Retinal pigment epithelial cell (primary cell): ENCODE measurements at regions not wholly inside any gene's neighbourhood (a gene's known extent, or its start where the extent isn't known, plus 50 kb on each side); places are given as distances from the start of the nearest gene placed in this dataset.
"Not testable (repeated sequence)": the region's sequence is repeated elsewhere in the genome, so short reads cannot be mapped to it uniquely, and the experiment has no call there.

Experiments
- DNase-seq: peaks from one replicate; pipeline ENCODE4 v3.0.0-alpha.2; 2010; ENCODE audit warnings: low read depth
- H3K4me3 ChIP-seq: 2 replicates; pipeline ENCODE4 v1.5.1; 2011; ENCODE audit warnings: mild to moderate bottlenecking, low read length, control low read depth, moderate library complexity
- TF ChIP-seq, protein P1 (sequence below): conservative IDR thresholded peaks from 2 replicates; pipeline ENCODE4 v1.5.1; 2011; ENCODE audit warnings: low read depth, low read length, control low read depth, inconsistent platforms

DNA sequence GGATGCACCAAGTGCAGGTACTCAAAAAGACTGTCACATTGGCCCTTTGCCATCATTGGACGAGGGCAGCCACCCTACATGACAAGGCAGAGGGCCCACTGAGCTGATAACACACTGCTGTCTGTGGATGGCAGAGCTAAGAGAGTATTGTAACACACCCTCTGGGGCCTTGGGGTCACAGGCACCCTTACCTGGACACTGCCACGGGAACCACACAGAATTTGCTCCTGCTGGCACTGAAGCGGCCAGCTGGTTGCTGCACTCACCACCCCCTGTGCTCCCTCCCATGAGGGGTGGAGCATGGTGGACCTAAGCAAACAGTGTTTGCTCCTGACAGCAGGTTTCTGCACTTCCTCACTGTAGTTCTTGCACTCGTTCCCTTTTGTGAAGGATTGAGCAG is 208.2 kb upstream of the SGO1 start:
- DNase-seq = no peak
- TF ChIP-seq, protein P1, sequence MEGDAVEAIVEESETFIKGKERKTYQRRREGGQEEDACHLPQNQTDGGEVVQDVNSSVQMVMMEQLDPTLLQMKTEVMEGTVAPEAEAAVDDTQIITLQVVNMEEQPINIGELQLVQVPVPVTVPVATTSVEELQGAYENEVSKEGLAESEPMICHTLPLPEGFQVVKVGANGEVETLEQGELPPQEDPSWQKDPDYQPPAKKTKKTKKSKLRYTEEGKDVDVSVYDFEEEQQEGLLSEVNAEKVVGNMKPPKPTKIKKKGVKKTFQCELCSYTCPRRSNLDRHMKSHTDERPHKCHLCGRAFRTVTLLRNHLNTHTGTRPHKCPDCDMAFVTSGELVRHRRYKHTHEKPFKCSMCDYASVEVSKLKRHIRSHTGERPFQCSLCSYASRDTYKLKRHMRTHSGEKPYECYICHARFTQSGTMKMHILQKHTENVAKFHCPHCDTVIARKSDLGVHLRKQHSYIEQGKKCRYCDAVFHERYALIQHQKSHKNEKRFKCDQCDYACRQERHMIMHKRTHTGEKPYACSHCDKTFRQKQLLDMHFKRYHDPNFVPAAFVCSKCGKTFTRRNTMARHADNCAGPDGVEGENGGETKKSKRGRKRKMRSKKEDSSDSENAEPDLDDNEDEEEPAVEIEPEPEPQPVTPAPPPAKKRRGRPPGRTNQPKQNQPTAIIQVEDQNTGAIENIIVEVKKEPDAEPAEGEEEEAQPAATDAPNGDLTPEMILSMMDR = no peak
- no peak overlapping the region for H3K4me3 ChIP-seq

DNA sequence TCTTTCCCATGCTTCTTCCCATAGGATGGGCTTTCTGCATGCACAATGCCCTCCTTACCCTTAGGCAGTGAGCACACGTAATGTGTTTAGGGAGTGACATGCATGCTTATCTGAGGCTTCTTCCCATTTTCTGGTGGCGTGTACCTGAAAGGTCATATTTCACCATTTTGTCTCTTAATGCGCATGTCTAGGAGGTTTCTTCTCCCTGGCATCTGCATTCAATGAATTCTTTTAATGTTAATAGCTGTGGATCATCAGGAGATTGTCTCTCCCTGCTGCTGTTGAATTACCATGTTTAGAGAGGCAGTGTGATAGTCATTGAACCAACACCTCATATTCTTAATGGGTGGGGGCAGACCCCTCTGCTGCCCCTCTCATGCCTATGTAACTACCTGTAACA is 205.6 kb upstream of the SGO1 start:
- TF ChIP-seq, protein P1 = no peak

DNA sequence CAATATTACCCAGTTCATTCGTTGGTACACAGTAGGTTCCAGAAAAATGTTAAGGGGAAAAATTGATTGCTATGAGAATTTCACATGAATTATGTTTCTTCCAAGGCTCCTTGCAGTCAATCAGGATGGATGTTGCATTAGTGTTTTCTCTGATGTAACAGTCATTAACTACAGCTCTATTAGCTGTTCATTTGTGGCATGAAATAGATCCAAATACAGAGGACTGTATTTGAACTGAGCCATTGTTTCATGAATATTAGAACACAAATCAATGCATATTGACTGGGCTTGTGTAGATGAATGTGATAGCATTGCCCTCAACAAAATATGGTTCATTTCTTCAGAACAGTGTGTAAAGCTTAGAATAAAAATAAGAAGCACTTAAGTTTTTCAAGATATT is 203.0 kb upstream of the SGO1 start:
- TF ChIP-seq, protein P1 = no peak
- DNase-seq = no peak

More for the DNA sequence above, 205.6 kb upstream of the SGO1 start:
- no peak overlapping the region for H3K4me3 ChIP-seq
- no peak for DNase-seq

DNA sequence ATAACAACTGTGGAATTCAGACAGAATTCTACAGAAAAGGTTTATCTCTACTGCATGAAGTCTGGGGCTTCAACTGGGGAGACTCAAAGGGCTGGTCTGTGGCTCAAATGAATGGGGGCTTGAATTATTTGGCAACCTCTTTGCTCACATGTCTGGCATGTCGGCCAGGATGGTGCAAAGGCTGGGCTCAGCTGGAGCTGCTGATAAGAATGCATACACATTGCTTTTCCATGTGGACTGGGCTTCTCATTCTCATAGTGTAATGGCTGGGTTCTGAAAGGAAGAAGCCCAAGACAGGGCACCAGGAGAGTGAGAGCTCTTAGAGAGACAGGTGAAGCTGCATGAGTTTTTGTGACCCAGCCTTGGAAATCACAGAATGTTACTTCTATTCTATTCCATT is 194.3 kb upstream of the SGO1 start:
- TF ChIP-seq, protein P1 = no peak
- H3K4me3 ChIP-seq = no peak overlapping the region
- no peak for DNase-seq

More for the DNA sequence above, 203.0 kb upstream of the SGO1 start:
- no peak overlapping the region for H3K4me3 ChIP-seq

DNA sequence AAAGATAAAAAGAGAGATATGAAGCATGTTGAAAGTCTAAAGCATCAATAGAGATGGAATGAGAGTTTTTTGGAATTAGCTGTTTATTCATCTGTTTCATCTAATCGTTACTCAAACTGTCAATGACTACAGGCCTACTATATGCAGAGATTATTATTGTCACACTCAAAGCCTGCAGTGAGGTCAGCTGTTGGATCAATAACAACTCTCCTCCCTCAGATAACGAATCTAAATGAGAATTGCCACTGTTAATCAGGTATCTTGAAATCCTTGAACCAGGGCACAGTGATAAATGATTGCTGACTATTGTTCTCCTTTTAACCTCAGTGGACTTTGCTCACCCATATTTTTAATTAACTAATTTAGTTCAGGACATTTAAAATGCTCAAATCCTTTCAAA is 192.3 kb upstream of the SGO1 start:
- no peak overlapping the region for H3K4me3 ChIP-seq
- TF ChIP-seq, protein P1 = no peak
- no peak for DNase-seq

DNA sequence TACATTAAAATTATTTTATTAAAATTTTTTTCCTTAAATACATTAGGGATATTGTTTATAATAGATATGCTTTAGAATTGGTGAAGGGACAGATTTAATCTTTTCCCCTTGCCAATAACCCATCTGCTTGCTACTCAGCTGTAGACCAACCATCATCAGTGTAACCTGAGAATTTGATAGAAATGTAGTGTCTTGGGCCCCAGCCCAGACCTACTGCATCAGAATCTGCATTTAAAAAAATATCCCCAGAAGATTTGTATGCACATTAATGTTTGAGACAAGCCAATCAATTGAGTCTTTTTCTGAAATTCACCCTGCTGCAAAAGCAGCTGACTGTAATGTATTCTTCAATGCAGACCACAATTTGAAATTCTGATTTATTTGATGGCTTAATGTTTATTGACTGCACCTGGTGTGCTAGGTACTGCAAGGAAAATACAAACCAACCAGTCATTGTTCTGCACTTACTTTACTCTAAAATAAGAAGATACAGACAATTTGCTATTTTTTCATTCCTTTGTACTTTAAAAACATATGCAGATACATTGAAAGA is 190.7 kb upstream of the SGO1 start:
- no peak for DNase-seq
- TF ChIP-seq, protein P1 = no peak
- H3K4me3 ChIP-seq = no peak overlapping the region

DNA sequence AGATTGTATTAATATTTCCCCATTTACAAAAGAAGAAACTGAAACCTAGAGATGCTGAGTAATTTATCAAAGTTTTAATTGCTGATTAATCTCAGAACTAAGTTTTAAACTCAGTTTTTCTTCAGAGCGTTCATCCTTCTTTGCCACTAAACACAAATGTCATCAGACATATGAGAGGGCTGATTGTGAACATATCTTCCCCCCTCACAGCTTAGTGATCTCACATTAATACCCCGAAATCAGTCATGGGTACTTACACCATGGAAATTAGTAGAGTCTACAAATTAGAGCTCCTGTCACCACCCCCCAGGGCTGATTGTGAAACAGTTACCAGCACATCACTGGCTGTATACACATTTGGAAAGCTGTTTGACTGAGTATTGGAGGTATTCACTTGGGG is 189.3 kb upstream of the SGO1 start:
- TF ChIP-seq, protein P1 = no peak
- no peak for DNase-seq
- no peak overlapping the region for H3K4me3 ChIP-seq

DNA sequence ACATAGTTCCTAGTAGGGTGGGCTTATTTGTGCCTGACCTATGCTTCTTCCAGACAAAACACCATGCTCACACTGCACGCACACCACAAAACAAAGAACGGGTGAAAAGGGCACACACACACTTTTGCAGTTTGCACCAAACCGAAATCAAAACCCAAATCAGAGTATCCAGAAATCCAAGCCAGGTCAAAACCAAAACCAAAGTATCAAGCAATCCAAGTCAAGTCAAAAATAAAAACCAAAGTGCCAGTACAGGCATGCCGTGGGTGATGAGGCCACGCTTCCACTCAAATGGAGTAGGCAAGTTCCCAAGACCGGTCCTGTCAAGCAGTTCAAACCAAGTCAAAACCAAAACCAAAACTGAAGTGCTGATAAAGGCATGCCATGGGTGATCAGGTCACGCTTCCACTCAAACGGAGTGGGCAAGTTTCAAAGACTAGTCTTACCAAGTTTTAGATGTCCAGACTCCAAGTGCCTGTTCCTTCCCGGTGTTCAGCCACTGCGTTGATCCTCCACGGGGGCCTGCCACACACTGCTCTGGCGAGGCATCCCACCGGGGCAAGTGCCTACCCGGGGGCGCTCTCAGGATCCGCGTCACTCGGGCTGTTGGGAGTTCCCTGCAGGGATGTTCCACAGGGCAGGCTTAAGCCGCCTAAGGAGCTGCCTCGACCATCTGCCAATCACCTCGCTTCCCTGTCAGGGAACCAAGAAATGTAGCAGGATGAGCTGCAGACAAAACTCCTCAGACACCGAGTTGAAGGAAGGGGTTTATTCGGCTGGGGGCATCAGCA is 184.5 kb upstream of the SGO1 start:
- H3K4me3 ChIP-seq, DNase-seq: not testable (repeated sequence)
